ENCODE measurements at regions not wholly inside any gene's neighbourhood (a gene's known extent, or its start where the extent isn't known, plus 50 kb on each side); places are given as distances from the start of the nearest gene placed in this dataset.

- no peaks in the 10 kb centered on the region for H3K9me3 ChIP-seq
- Mint-ChIP-seq H3K4me3 (ENCODE audit: unreplicated experiment) (no peak overlapping the region), H3K27me3 (ENCODE audit: insufficient read depth, unreplicated experiment) (peaks cover 10% of the 10 kb centered on the region), H3K4me1 (ENCODE audit: low read depth, unreplicated experiment) (no peaks in the 10 kb centered on the region), H3K9me3 (ENCODE audit: unreplicated experiment) (no peaks in the 10 kb centered on the region), H3K27ac (ENCODE audit: unreplicated experiment) (no peak overlapping the region), H3K36me3 (ENCODE audit: insufficient read depth, unreplicated experiment) (no peaks in the 10 kb centered on the region)
- TF ChIP-seq CTCF (IDR thresholded peaks at IDR 0.05; ENCODE audit: insufficient read depth in 1 of 2, low read depth in 1 of 2, low read length in 1 of 2, severe bottlenecking in 1 of 2, unreplicated experiment in 1 of 2), result no peak
- no peak overlapping the region for H3K4me3 ChIP-seq (ENCODE audit: low read depth, low read length)
- no peaks in the 10 kb centered on the region for H3K27me3 ChIP-seq (replicated peaks; ENCODE audit: control insufficient read depth, insufficient read depth, low read length)
- BruUV-seq (replicated peaks), result no TSS peak
- no peaks in the 10 kb centered on the region for H3K36me3 ChIP-seq (ENCODE audit: control insufficient read depth, insufficient read depth, low read length)
- CTCF ChIA-PET, result no interaction called here
- intact Hi-C loops (cut with micrococcal nuclease; ENCODE audit: unreplicated experiment), result no loop called here
- POLR2A ChIA-PET, result no interaction called here
- no peak for DNase-seq
- H3K4me1 ChIP-seq, result no peaks in the 10 kb centered on the region
These were observed 407.6 kb downstream of the PTPRU start for GRCh38 chr1:29643838-29644440.

- intact Hi-C loops (cut with micrococcal nuclease; ENCODE audit: unreplicated experiment), result no loop called here
- H3K4me1 ChIP-seq, result no peaks in the 10 kb centered on the region
- POLR2A ChIA-PET, result no interaction called here
- TF ChIP-seq CTCF (IDR thresholded peaks at IDR 0.05; ENCODE audit: insufficient read depth in 1 of 2, low read depth in 1 of 2, low read length in 1 of 2, severe bottlenecking in 1 of 2, unreplicated experiment in 1 of 2), result no peak
- no peak overlapping the region for H3K27ac Mint-ChIP-seq (ENCODE audit: unreplicated experiment)
- no peaks in the 10 kb centered on the region for H3K9me3 Mint-ChIP-seq (ENCODE audit: unreplicated experiment)
- H3K36me3 Mint-ChIP-seq (ENCODE audit: insufficient read depth, unreplicated experiment), result no peaks in the 10 kb centered on the region
- no peaks in the 10 kb centered on the region for H3K9me3 ChIP-seq
- H3K27me3 Mint-ChIP-seq (ENCODE audit: insufficient read depth, unreplicated experiment), result peaks cover 10% of the 10 kb centered on the region
- DNase-seq, result no peak
- no peaks in the 10 kb centered on the region for H3K36me3 ChIP-seq (ENCODE audit: control insufficient read depth, insufficient read depth, low read length)
- H3K4me1 Mint-ChIP-seq (ENCODE audit: low read depth, unreplicated experiment), result no peaks in the 10 kb centered on the region
- H3K4me3 Mint-ChIP-seq (ENCODE audit: unreplicated experiment), result no peak overlapping the region
- no peak overlapping the region for H3K4me3 ChIP-seq (ENCODE audit: low read depth, low read length)
- CTCF ChIA-PET, result no interaction called here
- H3K27me3 ChIP-seq (replicated peaks; ENCODE audit: control insufficient read depth, insufficient read depth, low read length), result no peaks in the 10 kb centered on the region
- no TSS peak for BruUV-seq (replicated peaks)
These were observed 407.0 kb downstream of the PTPRU start for GRCh38 chr1:29643281-29643680.

- POLR2A ChIA-PET, result no interaction called here
- H3K4me1 ChIP-seq, result no peaks in the 10 kb centered on the region
- H3K9me3 Mint-ChIP-seq (ENCODE audit: unreplicated experiment), result no peaks in the 10 kb centered on the region
- H3K4me3 Mint-ChIP-seq (ENCODE audit: unreplicated experiment), result no peak overlapping the region
- CTCF ChIA-PET, result no interaction called here
- no peak for TF ChIP-seq CTCF (IDR thresholded peaks at IDR 0.05; ENCODE audit: insufficient read depth in 1 of 2, low read depth in 1 of 2, low read length in 1 of 2, severe bottlenecking in 1 of 2, unreplicated experiment in 1 of 2)
- H3K27me3 Mint-ChIP-seq (ENCODE audit: insufficient read depth, unreplicated experiment), result peaks cover 4% of the 10 kb centered on the region
- no peaks in the 10 kb centered on the region for H3K9me3 ChIP-seq
- H3K4me1 Mint-ChIP-seq (ENCODE audit: low read depth, unreplicated experiment), result no peaks in the 10 kb centered on the region
- H3K4me3 ChIP-seq (ENCODE audit: low read depth, low read length), result no peak overlapping the region
- BruUV-seq (replicated peaks), result no TSS peak
- H3K27me3 ChIP-seq (replicated peaks; ENCODE audit: control insufficient read depth, insufficient read depth, low read length), result no peaks in the 10 kb centered on the region
- no peaks in the 10 kb centered on the region for H3K36me3 ChIP-seq (ENCODE audit: control insufficient read depth, insufficient read depth, low read length)
- intact Hi-C loops (cut with micrococcal nuclease; ENCODE audit: unreplicated experiment), result no loop called here
- H3K36me3 Mint-ChIP-seq (ENCODE audit: insufficient read depth, unreplicated experiment), result no peaks in the 10 kb centered on the region
- no peak overlapping the region for H3K27ac Mint-ChIP-seq (ENCODE audit: unreplicated experiment)
- DNase-seq, result no peak
These were observed 406.2 kb downstream of the PTPRU start for GRCh38 chr1:29642519-29642918.
